Trophoblast cell (in vitro differentiated cells and primary cell): ENCODE measurements at regions not wholly inside any gene's neighbourhood (a gene's known extent, or its start where the extent isn't known, plus 50 kb on each side); places are given as distances from the start of the nearest gene placed in this dataset.

ENCODE experiments used
- DNase-seq, 2 donors: peaks; one replicate each; pipeline ENCODE4 v3.0.0-alpha.2; 2016
- H2AFZ ChIP-seq: 2 replicates; pipeline ENCODE4 v1.6.1; 2013; ENCODE audit warnings: low read length, moderate library complexity, mild to moderate bottlenecking; ENCODE audit not compliant: insufficient read depth, poor library complexity
- H2AK5ac ChIP-seq: 2 replicates; pipeline ENCODE4 v1.6.1; 2013; ENCODE audit warnings: mild to moderate bottlenecking, low read length
- H2BK120ac ChIP-seq: 2 replicates; pipeline ENCODE4 v1.6.1; 2013; ENCODE audit warnings: low read length, mild to moderate bottlenecking, moderate library complexity; ENCODE audit not compliant: insufficient read depth, poor library complexity
- H2BK12ac ChIP-seq: 2 replicates; pipeline ENCODE4 v1.6.1; 2013; ENCODE audit warnings: mild to moderate bottlenecking, low read length, moderate library complexity
- H2BK5ac ChIP-seq: 2 replicates; pipeline ENCODE4 v1.6.1; 2013; ENCODE audit warnings: low read length, low read depth, moderate library complexity, mild to moderate bottlenecking; ENCODE audit not compliant: poor library complexity
- H3K14ac ChIP-seq: 2 replicates; pipeline ENCODE4 v1.6.1; 2013; ENCODE audit warnings: mild to moderate bottlenecking, low read length
- H3K18ac ChIP-seq: 2 replicates; pipeline ENCODE4 v1.6.1; 2013; ENCODE audit warnings: mild to moderate bottlenecking, low read length
- H3K23ac ChIP-seq: 2 replicates; pipeline ENCODE4 v1.6.1; 2013; ENCODE audit warnings: low read length
- H3K27ac ChIP-seq: 2 replicates; pipeline ENCODE4 v1.5.1; 2013; ENCODE audit warnings: low read depth, mild to moderate bottlenecking, inconsistent platforms, low read length, moderate library complexity
- H3K27me3 ChIP-seq: 2 replicates; pipeline ENCODE4 v1.6.1; 2013; ENCODE audit warnings: inconsistent platforms, mild to moderate bottlenecking, low read length, moderate library complexity; ENCODE audit not compliant: insufficient read depth
- H3K36me3 ChIP-seq, 2 experiments: 1 replicate in 1 of 2; 2 replicates in 1 of 2; pipeline ENCODE4 v1.6.1; 2013; ENCODE audit warnings: low read length in 2 of 2, mild to moderate bottlenecking in 2 of 2, moderate library complexity in 1 of 2; ENCODE audit not compliant: insufficient read depth in 2 of 2, control insufficient read depth in 1 of 2
- H3K4ac ChIP-seq: 2 replicates; pipeline ENCODE4 v1.6.1; 2013; ENCODE audit warnings: low read depth, mild to moderate bottlenecking, low read length, moderate library complexity
- H3K4me1 ChIP-seq, 2 experiments: 1 replicate in 1 of 2; 2 replicates in 1 of 2; pipeline ENCODE4 v1.6.1; 2013; ENCODE audit warnings: low read length in 2 of 2, mild to moderate bottlenecking in 2 of 2, moderate library complexity in 1 of 2; ENCODE audit not compliant: insufficient read depth in 2 of 2, control insufficient read depth in 1 of 2
- H3K4me2 ChIP-seq: 2 replicates; pipeline ENCODE4 v1.6.1; 2013; ENCODE audit warnings: inconsistent platforms, mild to moderate bottlenecking, low read length, moderate library complexity
- H3K4me3 ChIP-seq: 2 replicates; pipeline ENCODE4 v1.5.1; 2013; ENCODE audit warnings: mild to moderate bottlenecking, low read depth, low read length, inconsistent platforms
- H3K79me1 ChIP-seq: one replicate; pipeline ENCODE4 v1.6.1; 2013; ENCODE audit warnings: low read length
- H3K79me2 ChIP-seq: 2 replicates; pipeline ENCODE4 v1.6.1; 2013; ENCODE audit warnings: low read length, mild to moderate bottlenecking; ENCODE audit not compliant: control insufficient read depth, insufficient read depth, poor library complexity
- H3K9ac ChIP-seq: 2 replicates; pipeline ENCODE4 v1.6.1; 2013; ENCODE audit warnings: mild to moderate bottlenecking, low read length
- H3K9me3 ChIP-seq: 2 replicates; pipeline ENCODE4 v1.6.1; 2013; ENCODE audit warnings: low read depth, mild to moderate bottlenecking, control low read depth, inconsistent platforms, low read length; ENCODE audit not compliant: insufficient read depth
- H4K12ac ChIP-seq: 2 replicates; pipeline ENCODE4 v1.6.1; 2013; ENCODE audit warnings: low read depth, mild to moderate bottlenecking, low read length, moderate library complexity
- H4K8ac ChIP-seq: 2 replicates; pipeline ENCODE4 v1.6.1; 2013; ENCODE audit warnings: low read depth, mild to moderate bottlenecking, low read length, moderate library complexity
- H4K91ac ChIP-seq: one replicate; pipeline ENCODE4 v1.6.1; 2013; ENCODE audit warnings: low read depth, mild to moderate bottlenecking, low read length, moderate library complexity
- whole genome bisulfite sequencing: extraction: QIAGEN DNeasy Blood & Tissue Kit; methylation state at CpG from one replicate; pipeline ENCODE4 v1.1.7; 2013; ENCODE audit warnings: missing lambda C conversion rate; ENCODE audit not compliant: insufficient read length, insufficient coverage; ENCODE audit errors: extremely low coverage; 5-methylcytosine and 5-hydroxymethylcytosine counted together

DNA sequence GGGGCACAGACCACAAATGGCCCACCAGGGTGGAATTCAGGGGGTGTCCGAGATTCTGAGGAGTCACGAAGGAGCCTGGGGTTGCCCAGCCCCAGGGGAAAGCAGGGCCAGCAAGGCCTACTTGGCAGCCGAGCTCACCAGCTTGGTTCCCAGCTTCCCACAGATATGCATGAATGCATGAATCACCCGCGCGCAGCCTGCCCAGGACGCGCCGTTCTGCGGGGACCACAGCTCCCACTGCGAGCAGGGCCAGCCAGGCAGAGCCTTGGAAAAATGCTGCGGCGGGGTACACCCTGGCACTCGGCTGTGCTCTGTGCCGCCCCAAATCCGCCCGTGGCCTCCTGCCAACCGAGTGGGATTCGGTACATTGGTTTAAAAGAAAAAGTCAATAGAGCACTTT is 211.0 kb downstream of the NFATC2 start:
- H3K36me3 ChIP-seq = no peaks in the 10 kb centered on the region
- H3K23ac ChIP-seq = no peak overlapping the region
- no peak overlapping the region for H3K4ac ChIP-seq
- no peak for DNase-seq
- H3K4me1 ChIP-seq = peaks cover 0 to 6% of the 10 kb centered on the region in 2 experiments
- H2AK5ac ChIP-seq = no peak overlapping the region
- H4K91ac ChIP-seq = no peak overlapping the region
- H3K27ac ChIP-seq = no peak overlapping the region
- H3K9ac ChIP-seq = no peak overlapping the region
- no CpG with 5 or more reads among the region's 19 CpGs for WGBS
- H3K14ac ChIP-seq = no peak overlapping the region
- H2BK5ac ChIP-seq = no peak overlapping the region
- no peak overlapping the region for H2AFZ ChIP-seq
- H4K8ac ChIP-seq = no peak overlapping the region
- no peak overlapping the region for H4K12ac ChIP-seq
- no peak overlapping the region for H2BK120ac ChIP-seq
- no peak overlapping the region for H3K4me2 ChIP-seq
- no peak overlapping the region for H3K18ac ChIP-seq
- H3K79me2 ChIP-seq = no peaks in the 10 kb centered on the region
- H3K27me3 ChIP-seq = no peaks in the 10 kb centered on the region
- H3K4me3 ChIP-seq = no peak overlapping the region
- H3K9me3 ChIP-seq = no peaks in the 10 kb centered on the region
- H3K79me1 ChIP-seq = peaks cover 5% of the 10 kb centered on the region
- H2BK12ac ChIP-seq = no peak overlapping the region

DNA sequence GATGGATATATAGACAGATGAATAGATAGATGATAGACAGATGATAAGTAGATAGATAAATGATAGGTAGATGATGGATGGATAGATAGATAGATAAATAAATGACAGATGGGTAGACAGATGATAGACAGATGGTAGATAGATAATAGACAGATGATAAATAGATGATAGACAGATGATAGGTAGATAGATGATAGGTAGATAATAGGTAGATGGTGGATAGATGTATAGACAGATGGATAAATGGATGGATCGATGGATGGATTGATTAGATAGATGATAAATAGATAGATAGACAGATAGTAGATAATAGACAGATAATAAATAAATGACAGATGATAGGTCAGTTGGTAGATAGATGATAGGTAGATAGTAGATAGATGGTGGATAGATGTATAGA is 212.7 kb downstream of the NFATC2 start:
- WGBS = 100% methylated on average over 1 of the region's 1 CpG
- Histone ChIP-seq H3K4me2 (no peak overlapping the region), H3K18ac (no peak overlapping the region), H3K27ac (no peak overlapping the region), H2BK12ac (no peak overlapping the region), H3K14ac (no peak overlapping the region), H4K91ac (no peak overlapping the region), H4K8ac (no peak overlapping the region), H3K23ac (no peak overlapping the region), H3K9me3 (no peaks in the 10 kb centered on the region), H2BK5ac (no peak overlapping the region), H2AK5ac (no peak overlapping the region), H2AFZ (no peak overlapping the region), H4K12ac (no peak overlapping the region), H3K4me1 (peaks cover 0 to 2% of the 10 kb centered on the region in 2 experiments), H2BK120ac (no peak overlapping the region), H3K79me1 (peaks cover 5% of the 10 kb centered on the region), H3K36me3 (no peaks in the 10 kb centered on the region), H3K27me3 (no peaks in the 10 kb centered on the region), H3K79me2 (no peaks in the 10 kb centered on the region), H3K4me3 (no peak overlapping the region), H3K4ac (no peak overlapping the region), H3K9ac (no peak overlapping the region)
- no peak for DNase-seq

DNA sequence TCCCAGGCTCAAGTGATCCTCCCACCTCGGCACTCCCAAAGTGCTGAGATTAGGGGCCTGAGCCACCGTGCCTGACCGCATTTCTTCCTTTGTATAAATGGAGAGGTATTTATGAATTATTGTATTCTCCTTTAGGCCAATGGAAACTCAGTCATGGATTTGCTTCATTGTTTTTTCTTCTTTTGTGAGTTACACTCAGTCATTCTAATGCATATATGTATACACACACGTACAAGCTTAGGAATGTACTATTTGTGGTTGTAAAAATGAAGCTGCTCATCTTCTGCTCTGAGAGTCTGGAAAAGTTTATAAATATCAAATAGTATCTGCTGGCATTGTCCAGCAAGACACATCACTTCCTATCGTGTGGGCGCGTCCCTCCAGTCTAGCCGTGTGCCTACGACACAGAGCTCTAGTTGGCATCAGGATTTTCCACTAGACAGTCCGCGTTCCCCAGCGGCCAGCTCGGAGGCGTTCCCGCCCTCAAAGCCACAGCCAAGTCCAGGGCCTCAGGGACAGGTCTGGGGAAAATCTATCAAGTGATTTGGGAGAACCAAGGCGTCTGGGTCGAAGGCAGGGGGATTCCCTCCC is 215.2 kb downstream of the NFATC2 start:
- Histone ChIP-seq H3K36me3 (no peaks in the 10 kb centered on the region), H3K4me2 (no peak overlapping the region), H4K12ac (no peak overlapping the region), H3K9me3 (no peaks in the 10 kb centered on the region), H3K79me1 (no peaks in the 10 kb centered on the region), H2BK12ac (peak overlapping the region; percentile 20), H3K14ac (no peak overlapping the region), H2AK5ac (no peak overlapping the region), H3K4me3 (no peak overlapping the region), H4K91ac (no peak overlapping the region), H3K23ac (no peak overlapping the region), H3K79me2 (no peaks in the 10 kb centered on the region), H3K4me1 (no peaks in the 10 kb centered on the region), H3K18ac (no peak overlapping the region), H3K27ac (no peak overlapping the region), H3K27me3 (no peaks in the 10 kb centered on the region), H3K9ac (no peak overlapping the region), H2AFZ (no peak overlapping the region), H2BK120ac (no peak overlapping the region), H4K8ac (no peak overlapping the region), H2BK5ac (no peak overlapping the region), H3K4ac (no peak overlapping the region)
- WGBS = no CpG with 5 or more reads among the region's 17 CpGs
- DNase-seq = no peak

DNA sequence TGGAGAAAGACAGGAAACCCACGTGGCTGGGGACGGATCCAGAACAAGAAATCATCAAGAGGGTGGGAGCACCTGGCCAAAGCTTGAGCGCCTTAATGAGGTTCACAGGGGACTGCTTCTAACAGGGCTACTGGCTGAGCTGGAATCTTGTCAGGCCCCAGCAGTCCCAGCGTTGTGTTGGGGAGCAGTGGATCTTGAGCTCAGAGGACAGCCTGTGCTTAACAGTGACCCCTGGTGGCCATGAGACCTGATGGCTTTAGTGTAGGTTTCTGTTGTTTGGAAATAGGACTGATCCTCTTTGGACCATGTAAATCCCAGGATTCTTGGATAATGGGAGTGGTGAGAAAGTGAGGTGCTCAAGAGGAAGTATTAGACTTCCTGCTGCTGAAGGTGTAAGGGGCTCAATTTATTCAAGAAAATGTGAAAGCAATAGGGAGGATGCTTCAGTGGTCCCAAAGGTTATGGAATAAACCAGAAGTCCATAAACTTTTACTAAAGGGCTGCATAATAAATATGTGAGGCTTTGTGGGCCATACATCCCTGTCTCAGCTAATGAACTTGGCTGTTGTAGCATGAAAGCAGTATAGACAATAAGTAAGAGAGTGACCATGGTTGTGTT is 216.2 kb downstream of the NFATC2 start:
- no peak overlapping the region for H3K4me2 ChIP-seq
- H2AFZ ChIP-seq = no peak overlapping the region
- no peaks in the 10 kb centered on the region for H3K9me3 ChIP-seq
- H3K23ac ChIP-seq = no peak overlapping the region
- no peak overlapping the region for H2BK120ac ChIP-seq
- no peak overlapping the region for H2AK5ac ChIP-seq
- H3K4me1 ChIP-seq = no peaks in the 10 kb centered on the region
- no peak overlapping the region for H3K14ac ChIP-seq
- H3K27me3 ChIP-seq = no peaks in the 10 kb centered on the region
- no peaks in the 10 kb centered on the region for H3K79me1 ChIP-seq
- H4K8ac ChIP-seq = no peak overlapping the region
- no peaks in the 10 kb centered on the region for H3K79me2 ChIP-seq
- H4K91ac ChIP-seq = no peak overlapping the region
- H3K18ac ChIP-seq = no peak overlapping the region
- no peak overlapping the region for H3K27ac ChIP-seq
- no peak overlapping the region for H3K9ac ChIP-seq
- no peak overlapping the region for H3K4me3 ChIP-seq
- H3K36me3 ChIP-seq = no peaks in the 10 kb centered on the region
- no peak overlapping the region for H4K12ac ChIP-seq
- H2BK5ac ChIP-seq = no peak overlapping the region
- WGBS = no CpG with 5 or more reads among the region's 4 CpGs
- no peak overlapping the region for H2BK12ac ChIP-seq
- H3K4ac ChIP-seq = no peak overlapping the region
- DNase-seq = peak in 1 of 2 donors; percentile 61
